ENCODE measurements at regions not wholly inside any gene's neighbourhood (a gene's known extent, or its start where the extent isn't known, plus 50 kb on each side); places are given as distances from the start of the nearest gene placed in this dataset.

DNA sequence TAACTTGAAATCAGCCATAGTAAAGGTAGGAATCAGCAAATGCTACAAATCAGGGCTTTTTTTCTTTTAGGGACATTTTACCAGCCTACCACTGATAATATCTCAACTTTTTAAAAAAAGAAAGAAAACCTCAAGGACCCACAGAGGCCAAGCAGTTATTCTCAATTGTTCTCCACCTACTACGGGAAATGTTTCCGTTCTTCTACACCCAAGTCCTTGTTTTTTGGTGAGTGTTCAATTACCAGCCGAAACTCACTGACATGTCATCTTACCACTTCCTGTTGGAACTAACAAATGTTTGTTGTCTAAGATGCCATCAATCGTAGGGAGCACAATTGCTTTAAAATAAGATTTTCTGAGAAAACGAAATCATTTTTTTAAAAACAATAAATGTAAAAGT is 50.2 kb upstream of the CDK1 start:
- H3K4me3 ChIP-seq (ENCODE audit: low read depth, low read length), result no peak overlapping the region
- TF ChIP-seq, protein P1, sequence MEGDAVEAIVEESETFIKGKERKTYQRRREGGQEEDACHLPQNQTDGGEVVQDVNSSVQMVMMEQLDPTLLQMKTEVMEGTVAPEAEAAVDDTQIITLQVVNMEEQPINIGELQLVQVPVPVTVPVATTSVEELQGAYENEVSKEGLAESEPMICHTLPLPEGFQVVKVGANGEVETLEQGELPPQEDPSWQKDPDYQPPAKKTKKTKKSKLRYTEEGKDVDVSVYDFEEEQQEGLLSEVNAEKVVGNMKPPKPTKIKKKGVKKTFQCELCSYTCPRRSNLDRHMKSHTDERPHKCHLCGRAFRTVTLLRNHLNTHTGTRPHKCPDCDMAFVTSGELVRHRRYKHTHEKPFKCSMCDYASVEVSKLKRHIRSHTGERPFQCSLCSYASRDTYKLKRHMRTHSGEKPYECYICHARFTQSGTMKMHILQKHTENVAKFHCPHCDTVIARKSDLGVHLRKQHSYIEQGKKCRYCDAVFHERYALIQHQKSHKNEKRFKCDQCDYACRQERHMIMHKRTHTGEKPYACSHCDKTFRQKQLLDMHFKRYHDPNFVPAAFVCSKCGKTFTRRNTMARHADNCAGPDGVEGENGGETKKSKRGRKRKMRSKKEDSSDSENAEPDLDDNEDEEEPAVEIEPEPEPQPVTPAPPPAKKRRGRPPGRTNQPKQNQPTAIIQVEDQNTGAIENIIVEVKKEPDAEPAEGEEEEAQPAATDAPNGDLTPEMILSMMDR (IDR thresholded peaks at IDR 0.05), result no peak
- no peak overlapping the region for H3K4me2 ChIP-seq (ENCODE audit: low read length)
- no peak overlapping the region for H3K27ac ChIP-seq
- no peak overlapping the region for H3K9ac ChIP-seq
- peaks cover 4% of the 10 kb centered on the region for H3K79me2 ChIP-seq
- no peaks in the 10 kb centered on the region for H3K36me3 ChIP-seq (ENCODE audit: control insufficient read depth, insufficient read depth, low read length)
- H2AFZ ChIP-seq, result no peak overlapping the region
- peaks cover 4% of the 10 kb centered on the region for H3K4me1 ChIP-seq
- H3K27me3 ChIP-seq (ENCODE audit: control insufficient read depth, insufficient read depth, low read length), result no peaks in the 10 kb centered on the region
- H3K9me3 ChIP-seq (ENCODE audit: control insufficient read depth, low read length), result no peaks in the 10 kb centered on the region

DNA sequence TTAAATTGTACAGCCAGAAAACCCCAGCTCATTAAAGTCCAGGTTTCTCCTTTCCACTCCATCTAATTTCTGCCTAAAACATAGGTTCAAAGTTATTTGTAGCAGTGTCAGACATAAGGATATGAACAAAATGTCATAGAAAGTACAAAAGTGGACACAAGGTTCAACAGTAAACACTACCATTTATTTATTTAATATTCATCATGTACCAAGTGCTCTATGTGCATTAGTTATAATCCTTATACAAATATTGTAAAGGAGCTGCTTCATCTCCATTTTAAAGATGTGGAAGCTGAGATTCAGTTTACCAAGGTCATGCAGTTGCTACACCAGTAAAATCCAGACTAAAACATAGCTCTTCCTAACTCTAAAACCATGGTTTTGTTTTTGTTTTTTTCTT is 52.0 kb upstream of the CDK1 start:
- Histone ChIP-seq H3K9me3 (ENCODE audit: control insufficient read depth, low read length) (no peaks in the 10 kb centered on the region), H3K27ac (no peak overlapping the region), H3K4me3 (ENCODE audit: low read depth, low read length) (no peak overlapping the region), H3K36me3 (ENCODE audit: control insufficient read depth, insufficient read depth, low read length) (no peaks in the 10 kb centered on the region), H2AFZ (no peak overlapping the region), H3K79me2 (peaks cover 4% of the 10 kb centered on the region), H3K4me1 (peaks cover 2% of the 10 kb centered on the region), H3K27me3 (ENCODE audit: control insufficient read depth, insufficient read depth, low read length) (no peaks in the 10 kb centered on the region), H3K4me2 (ENCODE audit: low read length) (no peak overlapping the region), H3K9ac (no peak overlapping the region)
- TF ChIP-seq, protein P1 (IDR thresholded peaks at IDR 0.05), result no peak

DNA sequence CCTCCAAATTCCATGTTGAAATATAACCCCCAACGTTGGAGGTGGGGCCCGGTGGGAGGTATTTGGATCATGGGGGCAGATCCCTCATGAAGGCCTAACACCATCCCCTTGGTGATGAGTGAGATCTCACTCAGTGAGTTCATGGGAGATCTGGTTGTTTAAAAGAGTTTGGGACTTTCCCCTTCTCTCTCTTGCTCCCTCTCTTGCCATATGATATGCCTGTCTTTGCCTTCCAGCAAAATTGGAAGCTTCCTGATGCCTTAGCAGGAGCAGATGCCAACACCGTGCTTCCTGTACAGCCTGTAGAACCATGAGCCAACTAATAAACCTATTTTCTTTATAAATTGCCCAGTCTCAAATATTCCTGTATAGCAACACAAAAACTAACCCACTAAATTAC is 55.7 kb upstream of the CDK1 start:
- Histone ChIP-seq H3K4me1 (no peaks in the 10 kb centered on the region), H3K9ac (no peak overlapping the region), H3K36me3 (ENCODE audit: control insufficient read depth, insufficient read depth, low read length) (no peaks in the 10 kb centered on the region), H3K4me3 (ENCODE audit: low read depth, low read length) (no peak overlapping the region), H3K4me2 (ENCODE audit: low read length) (no peak overlapping the region), H3K9me3 (ENCODE audit: control insufficient read depth, low read length) (no peaks in the 10 kb centered on the region), H2AFZ (no peak overlapping the region), H3K27me3 (ENCODE audit: control insufficient read depth, insufficient read depth, low read length) (no peaks in the 10 kb centered on the region), H3K79me2 (no peaks in the 10 kb centered on the region), H3K27ac (no peak overlapping the region)
- TF ChIP-seq, protein P1 (IDR thresholded peaks at IDR 0.05), result no peak

DNA sequence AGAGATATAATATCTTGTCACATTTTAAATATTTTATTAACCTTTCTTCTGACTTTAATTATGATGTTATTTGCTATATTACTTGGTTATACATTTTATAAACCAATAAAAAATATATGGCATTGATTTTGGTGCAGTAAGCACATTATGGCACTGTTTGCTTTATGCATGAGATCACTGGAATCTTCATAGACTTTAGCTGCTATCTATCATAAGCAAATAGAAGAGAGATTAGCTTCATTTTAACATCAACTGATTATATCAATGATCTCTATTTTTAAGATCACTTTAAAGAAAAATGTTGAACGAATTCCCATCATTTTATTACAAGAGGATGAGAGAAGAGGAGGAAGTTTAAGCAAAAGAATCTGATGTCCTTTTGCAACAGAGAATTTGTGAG is 58.6 kb upstream of the CDK1 start:
- Histone ChIP-seq H3K4me2 (ENCODE audit: low read length) (no peak overlapping the region), H3K79me2 (no peaks in the 10 kb centered on the region), H2AFZ (no peak overlapping the region), H3K9ac (no peak overlapping the region), H3K9me3 (ENCODE audit: control insufficient read depth, low read length) (no peaks in the 10 kb centered on the region), H3K4me3 (ENCODE audit: low read depth, low read length) (no peak overlapping the region), H3K4me1 (no peaks in the 10 kb centered on the region), H3K36me3 (ENCODE audit: control insufficient read depth, insufficient read depth, low read length) (no peaks in the 10 kb centered on the region), H3K27me3 (ENCODE audit: control insufficient read depth, insufficient read depth, low read length) (no peaks in the 10 kb centered on the region), H3K27ac (no peak overlapping the region)
- TF ChIP-seq, protein P1 (IDR thresholded peaks at IDR 0.05), result no peak

DNA sequence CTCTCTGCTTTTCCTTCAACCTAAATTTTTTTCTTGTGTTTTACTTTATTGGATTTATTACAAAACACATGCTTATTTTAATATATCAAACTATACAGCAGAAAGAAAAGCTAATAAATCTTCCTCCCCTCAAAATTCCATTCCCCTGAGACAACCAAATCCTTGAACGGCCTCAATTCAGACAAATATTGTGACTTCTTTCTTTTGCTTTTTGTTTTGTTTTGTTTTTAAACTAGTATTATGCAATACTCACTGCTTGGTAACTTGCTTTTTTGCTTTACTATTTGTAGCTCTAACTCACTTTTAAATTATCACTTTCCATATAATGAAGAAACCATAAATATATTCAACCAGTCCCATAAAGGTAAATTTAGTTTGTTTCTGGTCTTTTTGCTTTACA is 59.4 kb upstream of the CDK1 start:
- Histone ChIP-seq H3K4me2 (ENCODE audit: low read length) (no peak overlapping the region), H3K27me3 (ENCODE audit: control insufficient read depth, insufficient read depth, low read length) (no peaks in the 10 kb centered on the region), H3K4me1 (no peaks in the 10 kb centered on the region), H3K79me2 (no peaks in the 10 kb centered on the region), H3K9me3 (ENCODE audit: control insufficient read depth, low read length) (no peaks in the 10 kb centered on the region), H3K4me3 (ENCODE audit: low read depth, low read length) (no peak overlapping the region), H3K9ac (no peak overlapping the region), H2AFZ (no peak overlapping the region), H3K36me3 (ENCODE audit: control insufficient read depth, insufficient read depth, low read length) (no peaks in the 10 kb centered on the region), H3K27ac (no peak overlapping the region)
- TF ChIP-seq, protein P1 (IDR thresholded peaks at IDR 0.05), result no peak
